Body of pancreas (tissue), 4 donors: ENCODE measurements at regions not wholly inside any gene's neighbourhood (a gene's known extent, or its start where the extent isn't known, plus 50 kb on each side); places are given as distances from the start of the nearest gene placed in this dataset.

Experiments
- CTCF ChIP-seq, 7 experiments: fragments of 450-650 bp in 4 of 7; fragments of 200-600 bp in 3 of 7; sonication (generic) in 3 of 7; IDR thresholded peaks; one replicate each; pipeline ENCODE4 v1.5.1; 2016 to 2019; ENCODE audit warnings: antibody characterized with exemption in 7 of 7
- POLR2A ChIP-seq, 3 donors: fragments of 450-650 bp; IDR thresholded peaks; one replicate each; pipeline ENCODE4 v1.6.1; 2016; ENCODE audit warnings: antibody characterized with exemption in 3 of 3, mild to moderate bottlenecking in 2 of 3

GRCh38 chr2:163934131-163934530, 198.3 kb upstream of the FIGN start:
- TF ChIP-seq CTCF (IDR thresholded peaks at IDR 0.05): no peak
- no peak for TF ChIP-seq POLR2A (IDR thresholded peaks at IDR 0.05)
